CD1c-positive myeloid dendritic cell (primary cell): ENCODE measurements at regions not wholly inside any gene's neighbourhood (a gene's known extent, or its start where the extent isn't known, plus 50 kb on each side); places are given as distances from the start of the nearest gene placed in this dataset.
"Not testable (repeated sequence)": the region's sequence is repeated elsewhere in the genome, so short reads cannot be mapped to it uniquely, and the experiment has no call there.

Experiments
- DNase-seq: peaks from one replicate; pipeline ENCODE4 v3.0.0-alpha.2; 2016; ENCODE audit errors: extremely low spot score

- no peak for DNase-seq
Observed at GRCh38 chr9:17083258-17083657, 51.6 kb upstream of the CNTLN start.

GRCh38 chr9:17082343-17083064 lies 52.3 kb upstream of the CNTLN start:
- DNase-seq, result no peak

GRCh38 chr9:17081814-17082213 lies 53.0 kb upstream of the CNTLN start:
- no peak for DNase-seq

- no peak for DNase-seq
Observed at GRCh38 chr9:17081351-17081750, 53.5 kb upstream of the CNTLN start.

- DNase-seq, result no peak
Observed at GRCh38 chr9:17075758-17076485, 58.9 kb upstream of the CNTLN start.

GRCh38 chr9:17075146-17075757 lies 59.6 kb upstream of the CNTLN start:
- no peak for DNase-seq

GRCh38 chr9:17072563-17072962 lies 62.3 kb upstream of the CNTLN start:
- DNase-seq, result not testable (repeated sequence)

GRCh38 chr9:17068671-17069070 lies 66.2 kb upstream of the CNTLN start:
- peak; percentile 65 for DNase-seq

- no peak for DNase-seq
Observed at GRCh38 chr9:17065062-17065461, 69.8 kb upstream of the CNTLN start.

GRCh38 chr9:17064558-17064957 lies 70.3 kb upstream of the CNTLN start:
- no peak for DNase-seq

- DNase-seq, result peak; percentile 64
Observed at GRCh38 chr9:17063535-17064135, 71.2 kb upstream of the CNTLN start.

- no peak for DNase-seq
Observed at GRCh38 chr9:17062497-17062896, 72.3 kb upstream of the CNTLN start.

- DNase-seq, result no peak
Observed at GRCh38 chr9:17060450-17060849, 74.4 kb upstream of the CNTLN start.

GRCh38 chr9:17059465-17059864 lies 75.4 kb upstream of the CNTLN start:
- DNase-seq, result no peak

GRCh38 chr9:17057729-17058128 lies 77.1 kb upstream of the CNTLN start:
- DNase-seq, result no peak

GRCh38 chr9:17052626-17053025 lies 82.2 kb upstream of the CNTLN start:
- DNase-seq, result no peak

- no peak for DNase-seq
Observed at GRCh38 chr9:17045381-17045940, 89.4 kb upstream of the CNTLN start.

- no peak for DNase-seq
Observed at GRCh38 chr9:17031546-17031945, 103.3 kb upstream of the CNTLN start.

GRCh38 chr9:17025281-17025680 lies 109.6 kb upstream of the CNTLN start:
- DNase-seq, result no peak

- DNase-seq, result no peak
Observed at GRCh38 chr9:17024129-17024528, 110.7 kb upstream of the CNTLN start.

GRCh38 chr9:17021387-17021970 lies 113.4 kb upstream of the CNTLN start:
- no peak for DNase-seq

- DNase-seq, result no peak
Observed at GRCh38 chr9:17019398-17019797, 115.4 kb upstream of the CNTLN start.
